Panc1 (cell line): ENCODE measurements at regions not wholly inside any gene's neighbourhood (a gene's known extent, or its start where the extent isn't known, plus 50 kb on each side); places are given as distances from the start of the nearest gene placed in this dataset.
"Not testable (repeated sequence)": the region's sequence is repeated elsewhere in the genome, so short reads cannot be mapped to it uniquely, and the experiment has no call there.

Experiments used
- ATAC-seq: fragments of 200-7000 bp; cut with Tn5 transposase; 2 replicates; pipeline ENCODE4 v1.9.1; 2020; ENCODE audit warnings: mild to moderate bottlenecking, moderate library complexity
- BruUV-seq: library from RNA; stranded (reverse); fragments of 400-500 nt; replicated peaks from 2 replicates; lab custom pipeline; 2021; lab: Mats Ljungman, UMichigan
- CTCF ChIA-PET: fragments of 300-600 bp; sonication (Branson Sonifier 250); formaldehyde crosslinking; loops from one replicate; lab custom pipeline; 2022; ENCODE audit warnings: antibody characterized with exemption; lab: Charles Lee
- POLR2A ChIA-PET: fragments of 300-600 bp; sonication (Branson Sonifier 250); formaldehyde crosslinking; loops from one replicate; lab custom pipeline; 2022; ENCODE audit warnings: antibody characterized with exemption; lab: Charles Lee
- DNase-seq: peaks from one replicate; pipeline ENCODE4 v3.0.0-alpha.2; 2010; ENCODE audit warnings: low read depth, low spot score
- H3K27ac ChIP-seq: 2 replicates; pipeline ENCODE4 v1.5.1; 2011; ENCODE audit warnings: mild to moderate bottlenecking, low read length, inconsistent platforms
- H3K27me3 ChIP-seq: fragments of 200-500 bp; sonication (Bioruptor generic); 2 replicates; pipeline ENCODE4 v1.6.0; 2014; ENCODE audit warnings: low read length, inconsistent platforms; ENCODE audit not compliant: control insufficient read depth, insufficient read depth
- H3K36me3 ChIP-seq: fragments of 200-500 bp; sonication (Bioruptor generic); 2 replicates; pipeline ENCODE4 v1.5.1; 2014; ENCODE audit warnings: inconsistent platforms, mild to moderate bottlenecking, low read length, moderate library complexity; ENCODE audit not compliant: control insufficient read depth, insufficient read depth
- H3K4me1 ChIP-seq: 2 replicates; pipeline ENCODE4 v1.5.1; 2011; ENCODE audit warnings: inconsistent platforms, mild to moderate bottlenecking, low read length, moderate library complexity; ENCODE audit not compliant: control insufficient read depth, insufficient read depth
- H3K4me3 ChIP-seq, 2 experiments: 2 replicates each; pipeline ENCODE4 v1.5.1; 2011 to 2012; ENCODE audit warnings: low read depth in 2 of 2, low read length in 2 of 2, mild to moderate bottlenecking in 2 of 2, inconsistent platforms in 1 of 2, moderate library complexity in 1 of 2
- H3K9me3 ChIP-seq: fragments of 200-500 bp; sonication (Bioruptor generic); 2 replicates; pipeline ENCODE4 v1.5.1; 2014; ENCODE audit warnings: low read depth, mild to moderate bottlenecking, inconsistent platforms, low read length, moderate library complexity; ENCODE audit not compliant: control insufficient read depth, insufficient read depth
- CTCF ChIP-seq: fragments of 450-650 bp; IDR thresholded peaks from 2 replicates; pipeline ENCODE4 v1.5.1; 2017; ENCODE audit warnings: mild to moderate bottlenecking
- POLR2AphosphoS5 ChIP-seq: IDR thresholded peaks from 2 replicates; pipeline ENCODE4 v1.6.1; 2012; ENCODE audit warnings: mild to moderate bottlenecking, low read depth, low read length, moderate library complexity
- REST ChIP-seq, 2 experiments: IDR thresholded peaks; 2 replicates each; pipeline ENCODE4 v1.6.1; 2011 to 2012; ENCODE audit warnings: low read depth in 2 of 2, control low read depth in 1 of 2, low read length in 1 of 2, mild to moderate bottlenecking in 1 of 2, moderate library complexity in 1 of 2; ENCODE audit not compliant: insufficient read depth in 1 of 2
- SIN3A ChIP-seq: IDR thresholded peaks from 2 replicates; pipeline ENCODE4 v1.6.1; 2012; ENCODE audit warnings: low read depth, mild to moderate bottlenecking, low read length, moderate library complexity, borderline replicate concordance; ENCODE audit not compliant: insufficient read depth
- TCF7L2 ChIP-seq: IDR thresholded peaks from 2 replicates; pipeline ENCODE4 v1.6.1; 2011; ENCODE audit warnings: mild to moderate bottlenecking, low read depth, low read length, inconsistent platforms
- in situ Hi-C: cut with HindIII; loops from 2 replicates; pipeline ENCODE4 v1.10.0; 2016; ENCODE audit warnings: low sequenced_read_pairs, low pct_unique_long_range_greater_than_20kb
- intact Hi-C: fragments of 100-400 bp; cut with micrococcal nuclease; formaldehyde crosslinking; loops from one replicate; pipeline ENCODE4 v1.10.0; 2022; ENCODE audit not compliant: unreplicated experiment

- H3K27ac ChIP-seq = no peak overlapping the region
- in situ Hi-C loops (no loop called here), intact Hi-C loops (no loop called here)
- CTCF ChIA-PET = no interaction called here
- no peaks in the 10 kb centered on the region for H3K9me3 ChIP-seq
- no peaks in the 10 kb centered on the region for H3K27me3 ChIP-seq
- no peaks in the 10 kb centered on the region for H3K36me3 ChIP-seq
- DNase-seq = no peak
- TF ChIP-seq POLR2AphosphoS5 (no peak), SIN3A (no peak), TCF7L2 (no peak), REST (IDR thresholded peaks at IDR 0.05; ENCODE audit: insufficient read depth in 1 of 2, low read depth in 2 of 2, low read length in 1 of 2) (no peak), CTCF (no peak)
- POLR2A ChIA-PET = no interaction called here
- ATAC-seq = no peak
- no peaks in the 10 kb centered on the region for H3K4me1 ChIP-seq
- no peak overlapping the region for H3K4me3 ChIP-seq
- BruUV-seq = no TSS peak
Observed at GRCh38 chr12:126976579-126976978, 1290.4 kb upstream of the TMEM132C start.

GRCh38 chr12:126979564-126979963 is 1287.4 kb upstream of the TMEM132C start:
- BruUV-seq, H3K27ac ChIP-seq, POLR2A ChIA-PET, H3K9me3 ChIP-seq, ATAC-seq, DNase-seq, in situ Hi-C loops, H3K27me3 ChIP-seq, CTCF ChIA-PET, intact Hi-C loops, H3K4me3 ChIP-seq, H3K4me1 ChIP-seq, H3K36me3 ChIP-seq: not testable (repeated sequence)

GRCh38 chr12:126982707-126983106 is 1284.3 kb upstream of the TMEM132C start:
- no peaks in the 10 kb centered on the region for H3K36me3 ChIP-seq
- in situ Hi-C loops (no loop called here), intact Hi-C loops (no loop called here)
- H3K4me3 ChIP-seq = no peak overlapping the region
- TF ChIP-seq REST (IDR thresholded peaks at IDR 0.05; ENCODE audit: insufficient read depth in 1 of 2, low read depth in 2 of 2, low read length in 1 of 2) (no peak), SIN3A (no peak), CTCF (no peak), TCF7L2 (no peak), POLR2AphosphoS5 (no peak)
- BruUV-seq = no TSS peak
- DNase-seq (no peak), ATAC-seq (no peak)
- H3K27me3 ChIP-seq = no peaks in the 10 kb centered on the region
- ChIA-PET POLR2A (no interaction called here), CTCF (no interaction called here)
- no peaks in the 10 kb centered on the region for H3K4me1 ChIP-seq
- no peak overlapping the region for H3K27ac ChIP-seq
- H3K9me3 ChIP-seq = no peaks in the 10 kb centered on the region

- CTCF ChIA-PET, in situ Hi-C loops, H3K4me1 ChIP-seq, H3K36me3 ChIP-seq, H3K4me3 ChIP-seq, H3K27ac ChIP-seq, POLR2A ChIA-PET, H3K27me3 ChIP-seq, DNase-seq, BruUV-seq, intact Hi-C loops, H3K9me3 ChIP-seq, ATAC-seq: not testable (repeated sequence)
Observed at GRCh38 chr12:126983735-126984134, 1283.2 kb upstream of the TMEM132C start.
